Skeletal muscle tissue (tissue), 3 donors: ENCODE measurements at regions not wholly inside any gene's neighbourhood (a gene's known extent, or its start where the extent isn't known, plus 50 kb on each side); places are given as distances from the start of the nearest gene placed in this dataset.

Source experiments
- H3K27ac ChIP-seq: one replicate; pipeline ENCODE4 v1.7.0; 2013; ENCODE audit warnings: mild to moderate bottlenecking, low read depth, low read length, inconsistent platforms
- H3K27me3 ChIP-seq, 3 donors: one replicate each; pipeline ENCODE4 v1.7.0; 2013; ENCODE audit warnings: low read length in 3 of 3; ENCODE audit not compliant: control insufficient read depth in 3 of 3, insufficient read depth in 3 of 3
- H3K36me3 ChIP-seq, 3 donors: one replicate each; pipeline ENCODE4 v1.7.0; 2013; ENCODE audit warnings: low read length in 3 of 3; ENCODE audit not compliant: control insufficient read depth in 3 of 3, insufficient read depth in 3 of 3
- H3K4me1 ChIP-seq, 3 donors: one replicate each; pipeline ENCODE4 v1.7.0; 2013; ENCODE audit warnings: low read length in 3 of 3, mild to moderate bottlenecking in 3 of 3; ENCODE audit not compliant: control insufficient read depth in 3 of 3, insufficient read depth in 3 of 3
- H3K4me3 ChIP-seq, 3 donors: one replicate each; pipeline ENCODE4 v1.7.0; 2013; ENCODE audit warnings: low read length in 3 of 3
- H3K9ac ChIP-seq, 3 donors: one replicate each; pipeline ENCODE4 v1.7.0; 2013; ENCODE audit warnings: low read length in 3 of 3, mild to moderate bottlenecking in 3 of 3, moderate library complexity in 2 of 3, low read depth in 1 of 3
- H3K9me3 ChIP-seq, 3 donors: one replicate each; pipeline ENCODE4 v1.7.0; 2013; ENCODE audit warnings: low read length in 3 of 3; ENCODE audit not compliant: control insufficient read depth in 3 of 3
- donor health status: Osteomylitis.

- H3K4me1 ChIP-seq = no peaks in the 10 kb centered on the region
- no peaks in the 10 kb centered on the region for H3K27me3 ChIP-seq
- no peak overlapping the region for H3K9ac ChIP-seq
- no peaks in the 10 kb centered on the region for H3K36me3 ChIP-seq
- H3K9me3 ChIP-seq = peaks cover 5 to 6% (median 6%) of the 10 kb centered on the region in 3 donors
- no peak overlapping the region for H3K27ac ChIP-seq
- no peak overlapping the region for H3K4me3 ChIP-seq
These were observed 68.1 kb upstream of the CTNNB1 start for GRCh38 chr3:41131224-41131623.

DNA sequence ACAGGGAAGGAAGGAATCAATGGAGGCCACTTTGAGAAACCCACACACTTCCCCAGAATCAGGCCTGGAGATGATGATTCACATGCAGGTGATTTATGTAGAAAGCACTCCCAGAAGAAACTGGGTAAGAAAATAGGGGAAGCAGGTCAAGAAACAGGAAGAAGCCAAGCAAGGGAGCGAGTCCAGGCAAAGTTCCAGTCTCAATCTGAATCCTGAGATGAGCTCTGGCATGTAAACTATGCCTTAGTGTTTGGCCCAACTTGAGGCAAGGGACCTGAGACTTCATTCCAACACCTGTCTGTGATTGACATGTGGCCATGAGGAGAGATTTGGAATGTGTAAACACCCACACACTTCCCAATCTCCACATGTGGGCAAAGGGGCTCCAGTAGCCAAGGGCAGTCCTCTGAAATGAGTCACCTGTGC, 61.6 kb upstream of the CTNNB1 start:
- Histone ChIP-seq H3K27ac (no peak overlapping the region), H3K36me3 (no peaks in the 10 kb centered on the region), H3K4me3 (no peak overlapping the region), H3K4me1 (no peaks in the 10 kb centered on the region), H3K9me3 (peaks cover 0 to 2% (median 0%) of the 10 kb centered on the region in 3 donors), H3K9ac (no peak overlapping the region), H3K27me3 (no peaks in the 10 kb centered on the region)

GRCh38 chr3:41138146-41138545, 61.2 kb upstream of the CTNNB1 start:
- no peaks in the 10 kb centered on the region for H3K27me3 ChIP-seq
- no peaks in the 10 kb centered on the region for H3K4me1 ChIP-seq
- peaks cover 0 to 2% (median 0%) of the 10 kb centered on the region in 3 donors for H3K9me3 ChIP-seq
- no peak overlapping the region for H3K9ac ChIP-seq
- no peak overlapping the region for H3K4me3 ChIP-seq
- no peak overlapping the region for H3K27ac ChIP-seq
- no peaks in the 10 kb centered on the region for H3K36me3 ChIP-seq

- H3K9me3 ChIP-seq = peaks cover 0 to 2% (median 0%) of the 10 kb centered on the region in 3 donors
- no peak overlapping the region for H3K27ac ChIP-seq
- no peaks in the 10 kb centered on the region for H3K4me1 ChIP-seq
- H3K9ac ChIP-seq = no peak overlapping the region
- H3K27me3 ChIP-seq = no peaks in the 10 kb centered on the region
- no peak overlapping the region for H3K4me3 ChIP-seq
- H3K36me3 ChIP-seq = no peaks in the 10 kb centered on the region
These were observed 60.7 kb upstream of the CTNNB1 start for GRCh38 chr3:41138601-41139000.

- H3K4me1 ChIP-seq = no peaks in the 10 kb centered on the region
- H3K36me3 ChIP-seq = no peaks in the 10 kb centered on the region
- H3K27ac ChIP-seq = no peak overlapping the region
- peaks cover 0 to 2% (median 0%) of the 10 kb centered on the region in 3 donors for H3K9me3 ChIP-seq
- H3K27me3 ChIP-seq = no peaks in the 10 kb centered on the region
- no peak overlapping the region for H3K9ac ChIP-seq
- H3K4me3 ChIP-seq = no peak overlapping the region
These were observed 59.1 kb upstream of the CTNNB1 start for GRCh38 chr3:41140242-41140641.

GRCh38 chr3:41141433-41142167, 57.7 kb upstream of the CTNNB1 start:
- peaks cover 0 to 3% (median 0%) of the 10 kb centered on the region in 3 donors for H3K9me3 ChIP-seq
- no peak overlapping the region for H3K27ac ChIP-seq
- H3K36me3 ChIP-seq = no peaks in the 10 kb centered on the region
- H3K4me1 ChIP-seq = no peaks in the 10 kb centered on the region
- H3K4me3 ChIP-seq = no peak overlapping the region
- H3K27me3 ChIP-seq = no peaks in the 10 kb centered on the region
- no peak overlapping the region for H3K9ac ChIP-seq

DNA sequence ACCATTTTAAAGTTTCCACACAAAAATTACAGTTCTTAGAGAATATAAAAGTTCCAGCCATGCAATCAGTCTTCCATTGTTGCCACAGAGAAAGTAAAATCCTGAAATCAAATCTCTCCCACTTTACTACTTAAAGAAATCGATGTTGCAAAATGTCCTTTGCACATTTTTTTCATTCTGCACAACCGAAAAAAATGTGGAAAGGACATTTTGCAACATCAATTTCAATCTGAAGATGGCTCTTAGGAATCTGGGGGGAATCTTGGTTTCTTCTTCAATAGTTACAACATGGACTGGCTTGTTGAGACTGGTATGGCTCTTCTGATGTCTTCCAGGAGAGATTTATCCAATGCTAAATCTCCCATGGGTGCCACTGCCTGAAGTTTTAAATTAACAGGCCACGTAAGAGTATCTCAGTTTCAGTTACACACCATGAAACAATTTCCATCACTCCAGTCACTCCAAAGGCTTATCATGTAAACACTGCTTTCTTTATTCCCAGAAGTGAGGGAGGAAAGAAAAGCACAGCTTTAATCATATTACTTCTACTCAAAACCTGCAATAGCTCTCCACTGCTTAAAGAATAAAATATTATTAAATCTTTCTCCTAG, 55.8 kb upstream of the CTNNB1 start:
- peaks cover 0 to 3% (median 0%) of the 10 kb centered on the region in 3 donors for H3K9me3 ChIP-seq
- H3K27me3 ChIP-seq = no peaks in the 10 kb centered on the region
- H3K36me3 ChIP-seq = no peaks in the 10 kb centered on the region
- no peak overlapping the region for H3K27ac ChIP-seq
- no peak overlapping the region for H3K4me3 ChIP-seq
- no peak overlapping the region for H3K9ac ChIP-seq
- H3K4me1 ChIP-seq = no peaks in the 10 kb centered on the region

DNA sequence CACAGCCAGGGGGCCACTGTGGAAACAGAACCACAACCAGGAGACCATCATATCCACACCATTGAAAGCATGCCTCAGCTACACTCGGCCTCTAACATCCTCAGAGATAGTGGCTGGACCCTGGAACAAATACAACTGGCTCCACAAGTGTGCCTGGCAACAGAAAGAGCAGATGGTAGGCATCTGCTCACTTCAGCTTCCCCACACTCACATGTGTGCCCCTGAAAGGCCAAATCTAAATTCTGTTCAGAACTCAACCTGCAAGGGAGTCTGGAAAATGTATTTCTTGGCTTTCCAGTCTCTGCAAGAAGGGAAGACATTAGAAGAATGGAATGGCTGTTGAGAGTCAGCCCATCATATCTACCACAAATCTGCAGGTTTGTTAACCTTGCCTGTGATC, 54.7 kb upstream of the CTNNB1 start:
- Histone ChIP-seq H3K4me3 (no peak overlapping the region), H3K9ac (no peak overlapping the region), H3K27me3 (no peaks in the 10 kb centered on the region), H3K9me3 (peaks cover 0 to 3% (median 0%) of the 10 kb centered on the region in 3 donors), H3K27ac (no peak overlapping the region), H3K36me3 (no peaks in the 10 kb centered on the region), H3K4me1 (no peaks in the 10 kb centered on the region)

- Histone ChIP-seq H3K27me3 (no peaks in the 10 kb centered on the region), H3K9me3 (peaks cover 0 to 3% (median 0%) of the 10 kb centered on the region in 3 donors), H3K9ac (no peak overlapping the region), H3K36me3 (no peaks in the 10 kb centered on the region), H3K27ac (no peak overlapping the region), H3K4me1 (no peaks in the 10 kb centered on the region), H3K4me3 (no peak overlapping the region)
These were observed 50.8 kb upstream of the CTNNB1 start for GRCh38 chr3:41148478-41148877.

DNA sequence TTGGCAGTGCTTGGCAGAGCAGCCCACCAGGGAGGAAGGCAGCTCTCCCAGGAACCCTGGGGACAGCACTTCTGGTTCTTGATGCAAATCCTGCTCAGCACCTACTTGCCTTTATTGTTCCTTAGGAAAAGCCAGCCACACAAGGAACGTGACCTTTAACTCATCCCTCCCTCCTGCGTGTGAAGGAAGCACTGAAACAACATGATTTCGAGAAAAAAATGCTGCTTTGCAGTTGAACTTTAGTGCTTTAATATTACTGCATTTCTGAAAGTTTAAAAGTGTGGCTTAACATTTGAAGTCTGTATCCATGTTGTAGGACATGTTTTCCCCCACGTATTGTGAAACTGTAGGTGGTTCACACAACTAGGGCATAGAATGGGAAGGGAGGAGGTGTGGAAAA, 50.4 kb upstream of the CTNNB1 start:
- no peaks in the 10 kb centered on the region for H3K27me3 ChIP-seq
- no peak overlapping the region for H3K27ac ChIP-seq
- H3K9ac ChIP-seq = no peak overlapping the region
- H3K4me1 ChIP-seq = no peaks in the 10 kb centered on the region
- no peak overlapping the region for H3K4me3 ChIP-seq
- H3K36me3 ChIP-seq = no peaks in the 10 kb centered on the region
- peaks cover 0 to 3% (median 0%) of the 10 kb centered on the region in 3 donors for H3K9me3 ChIP-seq
